ENCODE measurements at regions not wholly inside any gene's neighbourhood (a gene's known extent, or its start where the extent isn't known, plus 50 kb on each side); places are given as distances from the start of the nearest gene placed in this dataset.

DNA sequence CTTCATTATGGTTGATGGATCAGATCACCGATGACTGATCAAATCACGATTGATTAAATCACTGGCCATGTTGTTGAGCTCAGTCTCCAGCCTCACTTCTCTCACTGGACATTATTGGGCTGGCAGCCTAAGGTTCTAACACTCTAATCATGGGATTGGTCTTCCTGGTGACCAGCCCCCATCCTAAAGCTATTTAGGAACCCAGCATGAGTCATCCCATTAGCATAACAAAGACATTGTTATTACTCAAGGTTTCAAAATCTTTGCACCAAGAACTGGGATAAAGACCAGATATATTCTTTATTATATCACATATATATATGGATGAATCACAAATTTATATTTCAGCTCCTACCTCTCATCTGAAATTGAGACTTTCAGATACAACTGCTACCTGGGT is 272.1 kb upstream of the IL12B start:
- no peak for DNase-seq

DNA sequence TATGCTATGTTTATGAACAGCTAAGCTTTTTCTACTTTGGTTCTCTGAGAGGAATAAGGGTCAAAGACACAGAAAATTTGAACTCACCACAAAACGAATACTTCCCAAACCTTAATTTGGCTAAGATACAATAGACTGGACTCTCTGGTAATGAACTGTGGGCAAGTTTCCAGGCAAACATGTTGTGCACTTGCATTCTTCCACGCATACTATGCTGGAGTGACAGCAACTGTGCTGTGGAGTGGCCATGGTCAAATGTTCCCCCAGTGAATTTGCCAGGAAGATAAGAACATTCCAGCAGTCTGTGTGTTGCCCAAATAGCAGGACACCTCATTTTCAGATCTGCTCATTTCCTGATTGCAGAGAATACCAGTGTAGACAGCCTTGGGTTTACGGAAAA is 275.3 kb upstream of the IL12B start:
- DNase-seq = no peak

DNA sequence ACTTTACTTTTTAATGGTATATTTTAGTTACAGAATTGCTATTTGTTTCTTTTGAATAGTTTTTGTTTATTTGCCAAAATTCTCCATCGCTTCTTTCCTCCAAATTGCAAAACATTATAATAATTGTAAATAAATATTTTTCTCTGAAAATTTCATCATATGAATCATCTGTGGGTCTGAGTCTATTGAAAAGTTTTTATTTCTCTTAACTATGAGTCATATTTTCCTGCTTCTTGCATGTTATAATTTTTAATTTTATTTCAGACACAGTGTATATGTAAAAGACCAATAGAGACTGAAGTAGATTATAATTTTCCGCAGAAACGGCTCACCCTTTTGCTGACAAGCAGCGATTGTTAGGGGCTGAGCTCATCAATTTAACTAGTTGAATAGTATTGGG is 279.1 kb upstream of the IL12B start:
- no peak for DNase-seq

- no peak for DNase-seq
These were observed 280.8 kb upstream of the IL12B start for GRCh38 chr5:159610966-159611579.

DNA sequence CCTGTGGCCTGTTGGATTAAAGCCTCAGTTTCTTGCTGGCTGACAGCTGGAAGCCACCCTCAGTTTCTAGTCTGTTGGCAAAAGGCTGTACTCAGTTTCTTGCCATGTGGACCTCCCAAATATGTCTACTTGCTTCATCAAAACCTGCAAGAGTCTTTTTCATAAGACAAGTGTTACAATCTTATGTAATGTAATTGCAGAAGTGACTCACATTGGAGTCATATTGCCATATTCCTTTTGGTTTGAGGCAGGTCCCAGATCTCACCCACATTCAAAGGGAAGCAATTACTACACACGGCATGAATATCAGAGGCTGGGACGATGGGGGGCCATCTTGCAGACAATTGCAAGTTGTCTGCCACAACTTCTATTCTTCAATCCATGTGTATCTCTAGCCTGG is 286.7 kb upstream of the IL12B start:
- DNase-seq = no peak

- DNase-seq = no peak
These were observed 289.5 kb upstream of the IL12B start for GRCh38 chr5:159619826-159620225.

- no peak for DNase-seq
These were observed 290.7 kb upstream of the IL12B start for GRCh38 chr5:159620853-159621540.

DNA sequence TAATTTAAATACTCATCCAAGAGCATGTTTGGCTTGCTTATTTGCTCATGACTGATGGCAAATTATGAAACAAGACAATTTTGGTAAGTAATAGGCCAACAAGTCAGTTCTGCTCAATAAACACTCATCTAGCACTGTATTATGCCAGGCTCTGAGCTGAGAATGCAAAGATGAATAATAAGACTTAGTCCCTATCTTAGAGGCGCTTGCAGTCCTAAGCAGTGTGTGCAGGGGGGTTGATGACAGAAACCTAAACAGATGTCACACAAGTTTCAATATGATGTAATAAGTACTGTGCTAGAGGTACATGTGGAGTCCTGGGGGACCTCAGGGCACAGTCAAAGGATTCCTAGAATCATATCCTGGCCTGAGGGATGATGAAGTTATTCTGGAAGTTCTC is 287.6 kb upstream of the ADRA1B start:
- no peak for DNase-seq

DNA sequence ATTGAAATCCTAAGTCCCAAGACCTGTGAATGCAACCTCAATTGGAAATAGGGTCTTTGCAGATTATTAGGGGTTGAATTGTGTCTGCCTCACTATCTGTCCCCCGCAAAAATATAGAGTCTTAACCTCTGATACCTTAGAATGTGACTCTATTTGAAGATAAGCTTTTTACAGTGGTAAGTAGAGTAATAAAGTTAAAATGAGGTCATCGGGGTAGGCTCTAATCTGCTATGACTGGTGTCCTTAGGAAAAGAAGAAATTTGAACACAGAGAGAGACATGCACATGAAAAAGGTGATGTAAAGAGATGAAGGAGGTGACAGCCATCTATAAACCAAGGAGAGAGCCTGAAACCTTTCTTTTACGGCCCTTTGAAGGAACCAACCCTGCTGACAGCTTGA is 287.1 kb upstream of the ADRA1B start:
- no peak for DNase-seq

DNA sequence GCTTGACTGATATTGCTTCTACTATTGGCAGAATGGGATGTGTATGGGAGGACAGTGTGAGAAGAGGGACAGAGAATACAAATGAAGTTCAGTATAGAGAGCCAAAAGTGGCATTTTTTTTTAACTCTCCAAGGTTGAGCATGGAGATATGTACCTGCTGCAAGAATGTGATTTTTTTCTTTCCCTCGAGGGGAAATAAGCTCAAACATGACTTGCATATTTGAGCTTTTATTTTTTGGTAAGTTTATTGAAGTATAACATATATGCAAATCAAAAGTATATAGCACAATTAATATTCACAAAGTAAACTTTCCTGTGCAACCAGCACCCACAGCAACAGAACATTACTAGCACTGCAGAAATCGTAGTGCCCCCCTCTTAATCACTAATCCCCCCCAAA is 285.7 kb upstream of the ADRA1B start:
- no peak for DNase-seq

GRCh38 chr5:159631001-159631400 is 285.3 kb upstream of the ADRA1B start:
- DNase-seq = no peak

DNA sequence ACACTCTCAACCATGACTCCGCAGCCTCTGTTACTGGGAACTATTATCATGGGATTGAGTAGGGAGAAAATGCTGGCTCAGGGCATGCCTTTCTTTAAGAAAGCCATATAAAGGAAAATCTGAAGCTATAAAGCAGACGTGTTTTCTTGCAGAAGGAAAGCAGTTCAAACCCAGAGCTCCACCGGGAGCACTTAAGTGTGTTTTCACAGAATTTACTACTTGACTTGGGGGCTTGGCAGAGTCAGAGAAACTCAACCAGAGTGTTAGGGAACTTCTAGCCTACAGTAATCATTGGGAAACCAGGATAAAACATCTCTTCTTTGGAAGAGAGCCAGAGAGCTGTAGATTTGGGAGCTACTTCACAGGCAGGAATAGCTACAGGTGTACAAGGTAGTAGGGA is 283.4 kb upstream of the ADRA1B start:
- DNase-seq = no peak

DNA sequence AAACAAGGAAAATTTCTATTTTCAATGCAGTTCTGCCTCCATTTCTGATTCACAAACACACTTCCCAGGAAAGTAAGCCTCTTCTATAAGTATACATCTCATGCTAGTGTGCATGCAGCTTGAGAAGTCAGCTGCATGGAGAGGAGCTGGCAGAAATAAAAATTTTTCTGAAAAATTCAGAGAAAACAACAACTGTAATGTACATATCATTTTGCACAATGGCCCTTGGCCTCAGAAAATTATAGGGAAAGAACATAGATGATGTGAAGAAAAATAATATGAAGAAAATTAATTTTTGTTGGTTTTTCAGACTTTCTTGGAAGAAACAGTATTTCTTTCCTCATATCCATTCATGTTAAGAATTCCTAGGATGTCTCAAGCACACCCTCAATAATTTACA is 277.8 kb upstream of the ADRA1B start:
- no peak for DNase-seq

- DNase-seq = no peak
These were observed 277.2 kb upstream of the ADRA1B start for GRCh38 chr5:159638954-159639559.

- DNase-seq = no peak
These were observed 276.7 kb upstream of the ADRA1B start for GRCh38 chr5:159639590-159639989.

- DNase-seq = no peak
These were observed 275.8 kb upstream of the ADRA1B start for GRCh38 chr5:159640446-159640845.

GRCh38 chr5:159640921-159641320 is 275.4 kb upstream of the ADRA1B start:
- no peak for DNase-seq

GRCh38 chr5:159641371-159642039 is 274.8 kb upstream of the ADRA1B start:
- DNase-seq = no peak

DNA sequence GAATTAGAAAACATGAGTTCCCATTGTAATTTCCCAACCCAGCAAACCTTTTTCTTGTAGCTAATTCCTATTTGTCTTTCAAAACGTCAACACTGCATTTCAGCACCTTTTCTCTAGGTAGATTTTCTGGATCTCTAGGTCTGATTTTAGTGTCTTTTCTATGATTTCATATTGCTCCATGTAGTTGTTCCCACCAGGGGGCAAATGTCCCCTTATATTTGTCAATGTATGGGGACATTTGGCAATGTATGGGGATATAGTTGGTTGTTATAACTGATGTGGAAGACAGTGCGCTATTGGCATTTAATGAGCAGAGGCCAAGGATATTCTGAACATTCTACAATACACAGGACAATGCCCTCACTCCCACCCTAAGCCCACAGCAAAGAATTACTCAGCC is 273.9 kb upstream of the ADRA1B start:
- DNase-seq = no peak

DNA sequence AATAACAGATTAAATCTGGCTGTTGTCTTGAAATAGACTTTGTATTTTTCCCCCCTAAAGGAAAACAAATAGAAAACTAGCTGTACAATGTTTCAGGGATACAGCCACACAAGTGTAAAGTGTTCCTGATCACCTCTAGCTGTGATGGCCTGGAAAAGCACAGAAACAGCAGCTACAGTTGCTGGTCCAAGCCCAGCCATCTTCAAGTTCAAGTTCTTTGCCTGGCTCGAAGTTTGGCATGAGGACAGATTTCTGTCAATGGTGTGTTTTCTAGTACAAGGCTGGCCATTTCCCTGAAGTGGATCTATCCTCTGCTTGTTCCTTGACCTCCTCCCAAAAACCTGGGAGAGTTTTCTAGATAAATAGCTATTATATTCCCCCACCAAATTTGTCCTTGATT is 272.2 kb upstream of the ADRA1B start:
- DNase-seq = no peak

GRCh38 chr5:159645179-159645846 is 271.0 kb upstream of the ADRA1B start:
- no peak for DNase-seq

- no peak for DNase-seq
These were observed 265.5 kb upstream of the ADRA1B start for GRCh38 chr5:159650803-159651202.

GRCh38 chr5:159655757-159656409 is 260.4 kb upstream of the ADRA1B start:
- no peak for DNase-seq
